HEK293 (cell line): ENCODE measurements at regions not wholly inside any gene's neighbourhood (a gene's known extent, or its start where the extent isn't known, plus 50 kb on each side); places are given as distances from the start of the nearest gene placed in this dataset.

Source experiments
- BCL11A ChIP-seq: fragments of 450-650 bp; formaldehyde crosslinking; IDR thresholded peaks from 2 replicates; pipeline ENCODE4 v1.5.1; 2016; ENCODE audit warnings: low read depth, missing biosample characterization, missing genetic modification characterization
- CTCF ChIP-seq: fragments of 450-650 bp; formaldehyde crosslinking; IDR thresholded peaks from 2 replicates; pipeline ENCODE4 v1.5.1; 2016; ENCODE audit warnings: missing biosample characterization, missing genetic modification characterization
- MEIS1 ChIP-seq: sonication (generic); formaldehyde crosslinking; IDR thresholded peaks from 2 replicates; pipeline ENCODE4 v1.8.1; 2022; ENCODE audit warnings: missing genetic modification reagents, mild to moderate bottlenecking, borderline replicate concordance
- OSR2 ChIP-seq: fragments of 450-650 bp; formaldehyde crosslinking; IDR thresholded peaks from 2 replicates; pipeline ENCODE4 v1.5.1; 2016; ENCODE audit warnings: missing biosample characterization, missing genetic modification characterization
- ZBTB1 ChIP-seq: fragments of 450-650 bp; formaldehyde crosslinking; IDR thresholded peaks from 2 replicates; pipeline ENCODE4 v1.5.1; 2016; ENCODE audit warnings: missing biosample characterization, missing genetic modification characterization
- ZNF121 ChIP-seq: fragments of 450-650 bp; formaldehyde crosslinking; IDR thresholded peaks from 2 replicates; pipeline ENCODE4 v1.5.1; 2016; ENCODE audit warnings: missing biosample characterization, missing genetic modification characterization
- ZNF280C ChIP-seq: fragments of 450-650 bp; formaldehyde crosslinking; IDR thresholded peaks from 2 replicates; pipeline ENCODE4 v1.5.1; 2016; ENCODE audit warnings: missing biosample characterization, missing genetic modification characterization
- ZNF571 ChIP-seq: fragments of 450-650 bp; formaldehyde crosslinking; IDR thresholded peaks from 2 replicates; pipeline ENCODE4 v1.5.0; 2017; ENCODE audit warnings: missing biosample characterization, missing genetic modification characterization
- ZNF585B ChIP-seq: fragments of 450-650 bp; formaldehyde crosslinking; IDR thresholded peaks from 2 replicates; pipeline ENCODE4 v1.5.1; 2016; ENCODE audit warnings: missing biosample characterization, missing genetic modification characterization
- TF ChIP-seq, protein P1 (sequence below): fragments of 450-650 bp; formaldehyde crosslinking; IDR thresholded peaks from 2 replicates; pipeline ENCODE4 v1.5.1; 2016; ENCODE audit warnings: missing biosample characterization, missing genetic modification characterization
- TF ChIP-seq, protein P2 (sequence below): IDR thresholded peaks from 2 replicates; pipeline ENCODE4 v1.6.1; 2011; ENCODE audit warnings: mild to moderate bottlenecking, low read depth, low read length, borderline replicate concordance

GRCh38 chr11:15476371-15476917, 361.7 kb downstream of the INSC start:
- TF ChIP-seq CTCF (tag by site-specific recombination), result no peak
- TF ChIP-seq ZNF571, result no peak
- TF ChIP-seq BCL11A, result no peak
- TF ChIP-seq OSR2, result no peak
- no peak for TF ChIP-seq ZNF280C (tag by site-specific recombination)
- TF ChIP-seq MEIS1, result no peak
- TF ChIP-seq ZBTB1 (tag by site-specific recombination), result no peak
- TF ChIP-seq, protein P1, sequence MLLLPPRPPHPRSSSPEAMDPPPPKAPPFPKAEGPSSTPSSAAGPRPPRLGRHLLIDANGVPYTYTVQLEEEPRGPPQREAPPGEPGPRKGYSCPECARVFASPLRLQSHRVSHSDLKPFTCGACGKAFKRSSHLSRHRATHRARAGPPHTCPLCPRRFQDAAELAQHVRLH (tag by site-specific recombination), result no peak
- TF ChIP-seq, protein P2, sequence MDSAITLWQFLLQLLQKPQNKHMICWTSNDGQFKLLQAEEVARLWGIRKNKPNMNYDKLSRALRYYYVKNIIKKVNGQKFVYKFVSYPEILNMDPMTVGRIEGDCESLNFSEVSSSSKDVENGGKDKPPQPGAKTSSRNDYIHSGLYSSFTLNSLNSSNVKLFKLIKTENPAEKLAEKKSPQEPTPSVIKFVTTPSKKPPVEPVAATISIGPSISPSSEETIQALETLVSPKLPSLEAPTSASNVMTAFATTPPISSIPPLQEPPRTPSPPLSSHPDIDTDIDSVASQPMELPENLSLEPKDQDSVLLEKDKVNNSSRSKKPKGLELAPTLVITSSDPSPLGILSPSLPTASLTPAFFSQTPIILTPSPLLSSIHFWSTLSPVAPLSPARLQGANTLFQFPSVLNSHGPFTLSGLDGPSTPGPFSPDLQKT, result no peak
- no peak for TF ChIP-seq ZNF585B (tag by site-specific recombination)
- no peak for TF ChIP-seq ZNF121
